Superior temporal gyrus (tissue), 1 donor: ENCODE measurements at regions not wholly inside any gene's neighbourhood (a gene's known extent, or its start where the extent isn't known, plus 50 kb on each side); places are given as distances from the start of the nearest gene placed in this dataset.
"Not testable (repeated sequence)": the region's sequence is repeated elsewhere in the genome, so short reads cannot be mapped to it uniquely, and the experiment has no call there.

ENCODE experiments used
- DNase-seq: peaks from one replicate; pipeline ENCODE4 v3.0.0-alpha.2; 2016; ENCODE audit errors: extremely low spot score

DNA sequence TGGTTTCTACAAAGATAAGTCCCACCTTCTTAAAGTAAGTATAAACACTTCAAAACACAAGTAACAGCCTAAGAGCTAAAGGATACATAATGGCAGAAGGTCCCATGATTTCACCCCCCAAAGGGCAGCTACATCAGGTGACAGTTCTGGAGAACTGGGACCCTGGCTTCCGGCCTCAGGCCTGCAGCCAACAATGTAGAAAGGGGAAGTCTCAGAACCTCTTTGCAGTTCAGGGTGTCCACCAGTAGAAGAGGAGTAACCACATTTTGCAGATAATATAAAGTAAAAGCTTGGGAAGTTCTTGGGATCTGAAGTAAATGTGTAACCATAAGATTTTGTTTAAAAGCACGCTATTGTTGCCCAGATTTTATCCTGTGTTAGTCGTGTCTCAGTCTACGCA, 267.4 kb upstream of the VLDLR start:
- no peak for DNase-seq

DNA sequence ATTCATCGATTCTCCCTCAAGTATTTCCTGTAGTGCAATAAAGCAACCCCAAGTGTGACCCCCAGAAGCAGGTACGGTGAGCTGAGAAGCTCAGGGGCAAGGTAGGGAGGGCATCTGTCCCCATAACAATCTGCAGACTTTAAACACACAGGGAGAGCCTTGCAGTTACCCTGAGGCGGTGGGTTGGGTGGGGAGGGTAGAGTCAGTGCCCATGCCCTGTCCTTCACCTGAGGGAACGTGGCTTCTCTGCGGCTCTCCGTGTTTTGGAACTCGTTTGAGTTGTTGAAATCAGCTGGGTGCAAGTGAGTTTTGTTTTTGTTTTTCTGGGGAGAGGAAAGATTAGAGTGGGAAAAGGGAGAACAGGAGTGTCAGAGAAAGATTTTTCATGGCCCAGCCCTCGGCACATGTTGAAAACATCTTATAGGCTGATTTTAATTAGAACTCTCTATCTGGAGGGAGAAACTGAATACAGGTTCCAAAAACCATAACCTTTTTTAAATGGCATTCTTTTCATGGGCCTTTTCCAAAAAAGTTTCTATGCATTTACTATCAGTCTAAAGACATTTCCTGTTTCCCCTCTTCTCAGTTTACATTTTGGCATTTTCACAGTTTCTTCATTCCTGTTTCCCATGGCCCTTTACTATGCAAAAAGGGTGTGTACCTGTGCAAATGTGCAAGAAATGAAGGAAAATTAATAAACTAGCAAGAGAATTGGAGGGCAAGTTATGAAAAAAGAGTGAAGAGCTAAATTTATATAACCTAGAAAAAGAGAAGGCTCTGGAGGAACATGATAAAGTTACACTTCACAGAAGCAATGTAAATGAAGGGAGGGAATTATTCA, 266.5 kb upstream of the VLDLR start:
- DNase-seq = no peak

DNA sequence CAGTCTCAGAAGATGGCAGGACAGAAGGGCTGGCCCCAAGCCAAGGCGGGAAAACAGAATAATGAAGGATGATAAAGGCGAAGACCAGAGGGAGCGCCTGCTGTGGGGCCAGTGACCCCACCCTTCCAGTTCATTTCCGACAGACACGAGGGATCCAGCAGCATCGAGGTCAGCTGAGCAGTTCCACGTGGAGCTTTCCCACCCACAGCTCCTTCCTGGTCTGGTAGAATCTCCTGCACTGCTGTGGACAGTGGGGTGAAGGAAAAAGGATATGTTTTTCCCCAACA, 265.9 kb upstream of the VLDLR start:
- DNase-seq = no peak

DNA sequence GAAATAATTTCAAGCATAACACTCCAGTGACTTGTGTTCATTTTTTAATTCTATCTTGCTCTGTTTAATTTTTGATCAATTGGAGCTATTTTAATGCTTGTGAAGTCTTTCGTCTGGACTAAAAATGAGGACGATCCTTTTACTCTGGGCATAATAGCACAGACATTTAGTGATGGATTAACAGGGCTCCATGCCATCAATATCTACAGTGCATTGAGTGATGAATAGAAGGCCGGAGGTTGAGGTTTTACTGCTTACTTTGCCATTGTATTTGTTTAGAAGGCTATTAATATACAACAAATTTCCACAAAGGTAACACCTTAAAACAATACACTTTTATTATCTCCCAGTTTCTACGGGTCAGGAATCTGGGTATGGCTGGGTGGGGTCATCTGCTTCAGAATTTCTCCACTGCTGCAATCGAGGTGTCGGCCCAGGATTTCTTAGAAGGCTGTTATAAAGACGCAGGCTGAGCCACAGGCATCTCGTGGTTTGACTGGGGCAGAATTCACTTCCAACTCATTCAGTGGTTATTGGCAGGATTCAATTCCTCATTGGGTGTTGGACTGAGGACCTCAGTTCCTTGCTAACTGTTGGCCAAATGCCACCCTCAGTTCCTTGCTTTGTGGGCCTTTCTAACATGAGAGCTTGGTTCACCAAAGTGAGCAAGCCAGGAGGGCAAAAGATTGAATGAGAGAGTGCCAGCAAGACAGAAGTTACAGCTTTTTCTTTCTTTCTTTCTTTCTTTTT, 265.4 kb upstream of the VLDLR start:
- DNase-seq = no peak

DNA sequence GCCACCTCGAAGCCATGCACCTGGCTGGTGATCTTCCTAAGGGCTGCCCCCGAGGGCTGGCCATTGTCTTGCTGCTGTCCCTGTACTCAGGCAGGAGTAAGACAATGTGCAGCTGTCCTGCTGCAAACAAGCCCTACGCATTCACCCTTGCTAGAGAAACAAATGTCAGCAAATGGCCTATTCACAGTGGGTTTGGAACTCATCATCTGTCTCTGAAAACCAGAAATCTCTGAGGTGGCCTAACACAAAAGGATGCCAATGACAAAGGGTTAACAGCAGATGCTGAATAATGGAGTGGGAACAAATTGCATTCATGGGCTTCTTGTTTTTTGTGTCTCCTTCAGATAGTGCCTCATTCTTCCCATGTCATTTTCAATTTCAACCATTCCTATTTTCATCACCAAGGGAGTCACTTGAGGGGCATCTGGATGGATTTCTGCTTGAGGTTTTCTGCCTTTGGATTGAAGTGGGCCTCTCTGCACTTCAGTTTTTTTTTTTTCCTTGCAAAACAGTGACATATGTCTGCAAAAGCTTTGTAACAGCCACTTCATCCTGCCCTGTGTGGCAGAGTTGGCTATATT, 261.6 kb upstream of the VLDLR start:
- no peak for DNase-seq

DNA sequence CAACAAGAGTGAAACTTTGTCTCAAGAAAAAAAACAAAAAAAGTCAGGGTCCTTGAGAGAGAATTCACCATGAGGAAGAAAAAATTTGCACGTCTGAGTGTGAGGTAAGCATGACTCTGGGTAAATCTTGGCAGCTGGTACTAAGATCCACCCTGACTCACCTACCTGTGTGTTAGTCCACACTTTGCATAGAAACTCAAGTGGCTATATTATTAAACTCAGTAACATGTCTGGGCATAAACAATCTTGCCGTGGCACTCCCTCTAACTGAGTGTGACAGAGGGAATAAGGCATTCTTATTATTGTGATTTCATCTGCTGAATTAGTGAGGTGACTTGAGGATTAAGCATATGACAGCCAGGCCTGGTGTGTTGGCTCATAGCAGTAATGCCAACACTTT, 259.4 kb upstream of the VLDLR start:
- DNase-seq = no peak

DNA sequence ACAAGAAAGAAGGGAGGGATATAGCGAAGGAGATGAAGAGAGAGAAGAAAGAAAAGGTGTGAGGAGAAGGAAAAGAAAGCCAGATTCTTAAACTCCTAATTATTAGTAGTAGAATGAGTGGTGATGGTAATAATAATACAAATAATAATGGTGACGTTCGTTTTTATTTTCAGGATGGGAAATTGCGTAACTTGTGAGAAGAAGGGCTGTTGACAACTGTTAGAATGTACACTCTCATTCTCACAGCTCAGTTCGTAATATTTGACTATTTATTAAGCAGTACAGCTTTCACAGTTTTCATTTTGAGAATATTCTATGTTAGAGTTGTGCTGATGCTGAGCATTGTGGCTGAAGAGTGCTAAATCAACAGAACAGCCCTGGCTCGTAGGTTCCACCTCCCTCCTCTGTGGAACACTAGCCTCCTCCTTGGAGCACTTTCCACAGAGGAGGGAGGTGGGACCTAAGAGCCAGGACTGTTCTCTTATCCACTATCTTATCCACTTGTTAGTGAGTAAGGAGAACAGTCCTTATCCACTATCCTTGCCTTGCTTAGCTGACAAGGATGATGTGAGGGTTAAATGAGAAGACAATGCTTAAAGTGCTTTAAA, 258.3 kb upstream of the VLDLR start:
- no peak for DNase-seq

DNA sequence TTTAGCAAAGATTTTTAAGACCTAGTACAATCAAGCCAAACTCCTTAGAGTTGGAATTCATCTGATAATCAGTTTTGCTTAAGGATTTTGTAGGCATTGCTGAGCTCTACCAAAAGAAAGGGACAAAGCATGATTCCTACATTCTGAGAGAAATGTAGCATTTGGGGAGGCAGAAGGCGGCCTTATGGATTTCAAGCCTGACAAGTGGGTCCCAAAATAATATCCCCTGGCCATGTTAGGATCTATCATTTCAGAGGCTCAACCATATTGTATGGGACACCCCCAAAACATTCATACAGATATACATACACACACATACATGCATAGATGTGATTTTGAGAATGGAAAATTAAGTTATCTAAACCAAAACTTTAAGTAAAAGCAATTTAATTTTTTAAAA, 257.8 kb upstream of the VLDLR start:
- DNase-seq = no peak

DNA sequence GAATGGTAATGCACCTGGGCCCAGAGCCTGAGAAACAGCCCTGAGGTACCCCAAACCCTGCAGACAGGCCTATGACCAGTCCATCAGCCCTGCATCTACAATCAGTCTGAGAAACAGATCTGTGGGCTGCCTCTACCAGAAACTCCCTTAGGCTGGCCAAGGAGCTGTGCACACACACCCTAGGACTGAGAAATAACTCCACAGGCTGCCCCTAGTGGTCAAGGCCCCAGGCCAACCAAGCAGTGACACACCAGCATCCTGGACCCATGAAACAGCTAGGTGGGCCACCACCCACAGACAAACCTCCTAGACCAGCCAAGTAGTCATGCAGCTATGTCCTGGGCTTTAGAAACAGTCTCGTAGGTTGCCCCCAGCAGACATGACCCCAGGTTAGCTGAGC, 253.6 kb upstream of the VLDLR start:
- DNase-seq = no peak

DNA sequence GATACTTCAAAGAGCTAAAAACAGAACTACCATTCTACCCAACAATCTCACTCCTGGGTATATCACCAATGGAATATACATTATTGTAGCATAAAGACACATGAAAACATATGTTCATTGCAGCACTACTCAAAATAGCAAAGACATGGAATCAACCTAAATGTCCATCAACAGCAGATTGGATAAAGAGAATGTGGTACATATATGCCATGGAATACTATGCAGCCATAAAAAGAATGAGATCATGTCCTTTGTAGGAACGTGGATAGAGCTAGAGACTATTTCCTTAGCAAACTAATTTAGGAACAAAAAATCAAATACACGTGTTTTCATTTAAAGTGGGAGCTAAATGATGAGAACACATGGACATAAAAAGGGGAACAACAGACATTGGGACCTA, 247.9 kb upstream of the VLDLR start:
- DNase-seq = no peak

DNA sequence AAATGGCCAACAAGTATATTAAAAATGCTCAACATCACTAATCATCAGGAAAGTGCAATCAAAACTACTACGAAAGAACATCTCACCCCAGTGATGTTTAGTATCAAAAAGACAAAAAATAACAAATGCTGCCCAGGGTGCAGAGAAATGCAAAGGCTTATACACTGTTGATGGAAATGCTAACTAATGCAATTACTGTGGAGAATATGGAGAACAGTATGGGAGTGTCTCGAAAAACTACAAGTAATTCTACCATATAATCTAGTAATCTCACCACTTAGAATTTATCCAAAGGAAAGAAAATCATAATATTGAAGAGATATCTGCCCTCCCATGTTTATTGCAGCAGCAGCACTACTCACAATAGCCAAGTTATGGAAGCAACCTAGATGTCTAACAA, 246.5 kb upstream of the VLDLR start:
- no peak for DNase-seq

DNA sequence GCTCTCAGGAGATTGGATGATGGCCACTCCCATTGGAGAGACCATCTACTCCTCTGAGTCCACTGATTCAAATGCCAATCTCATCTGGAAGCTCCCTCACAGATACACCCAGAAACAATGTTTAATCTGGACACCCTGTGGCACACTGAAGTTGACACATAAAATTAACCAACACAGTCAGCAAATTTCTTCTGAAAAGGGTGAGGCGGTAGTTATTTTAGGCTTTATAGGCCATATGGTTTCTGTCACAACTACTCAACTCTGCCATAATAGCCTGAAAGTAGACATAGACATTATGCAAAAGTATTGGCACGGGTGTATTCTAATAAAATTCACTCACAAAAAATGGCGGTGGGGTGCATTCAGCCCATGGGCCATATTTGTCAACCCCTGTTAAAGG, 244.5 kb upstream of the VLDLR start:
- DNase-seq = no peak

DNA sequence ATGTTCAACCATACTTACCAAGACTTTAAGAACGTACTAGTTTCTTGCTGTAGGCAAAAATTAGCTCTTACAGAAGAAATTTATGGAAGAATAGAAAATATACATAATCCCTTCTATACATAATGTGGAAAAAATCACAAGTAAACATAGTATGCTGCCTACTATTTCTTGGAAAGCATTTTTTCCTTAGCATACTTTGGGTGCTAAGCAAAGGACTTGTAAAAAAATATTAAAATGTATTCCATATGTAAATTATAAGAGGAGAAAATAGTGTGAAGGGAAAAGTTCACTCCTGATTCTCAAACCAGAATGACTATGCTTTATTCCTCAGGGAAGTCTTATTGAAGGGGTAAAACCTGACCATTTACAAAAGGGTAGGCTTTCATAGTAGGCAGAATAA, 243.8 kb upstream of the VLDLR start:
- no peak for DNase-seq

DNA sequence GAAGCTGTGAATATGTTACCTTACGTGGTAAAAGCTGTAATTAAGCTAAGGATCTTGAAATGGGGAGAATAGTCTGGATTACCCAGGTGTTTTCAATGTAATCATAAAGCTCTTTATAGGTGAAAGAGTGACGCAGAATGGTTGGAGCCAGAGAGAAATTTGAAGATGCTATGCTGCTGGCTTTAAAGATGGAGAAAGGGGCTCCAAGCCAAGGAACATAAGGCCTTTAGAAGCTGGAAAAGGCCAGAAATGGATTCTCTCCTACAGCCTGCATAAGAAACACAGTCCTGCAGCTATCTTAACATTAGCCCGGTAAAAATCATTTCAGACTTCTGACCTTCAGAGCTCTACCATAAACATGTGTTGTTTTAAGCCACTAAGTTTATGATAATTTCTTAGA, 243.3 kb upstream of the VLDLR start:
- DNase-seq = no peak

DNA sequence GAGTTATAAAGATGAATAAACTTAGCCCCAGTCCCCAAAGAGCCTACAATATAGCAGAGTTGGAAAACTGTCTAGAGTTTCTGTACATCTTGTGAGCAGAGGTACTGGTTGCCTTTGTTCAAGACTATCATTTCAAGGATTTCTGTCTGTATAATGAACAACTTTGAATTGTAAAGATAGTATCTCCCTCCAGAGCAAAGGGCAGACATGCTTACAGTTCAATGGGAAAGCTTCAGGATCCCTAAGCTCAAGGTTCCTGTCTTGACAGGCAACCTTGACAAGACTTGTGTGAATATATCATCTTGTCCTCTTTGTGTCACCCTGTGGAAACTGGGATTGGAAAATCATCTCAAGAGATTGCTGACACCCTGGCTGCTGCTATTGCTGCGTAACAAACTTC, 242.8 kb upstream of the VLDLR start:
- no peak for DNase-seq

DNA sequence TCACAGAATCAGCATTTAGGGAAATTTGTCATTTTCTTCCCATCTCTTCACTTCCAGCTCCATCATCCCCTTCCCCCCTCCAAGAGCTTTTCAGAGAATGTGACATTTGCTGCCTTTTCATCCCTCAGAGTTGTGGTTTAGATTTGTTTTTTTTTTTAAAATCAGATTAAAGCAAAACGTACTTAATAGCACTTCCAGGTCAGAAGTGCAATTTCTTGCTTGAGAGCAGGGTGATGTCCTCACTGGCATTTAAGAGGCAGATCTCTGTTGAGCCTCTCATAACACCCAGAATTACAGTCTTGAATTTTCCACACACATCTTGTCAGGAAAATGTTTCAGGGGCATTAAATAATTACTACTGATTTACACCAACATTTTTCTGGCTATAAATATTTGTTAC, 236.8 kb upstream of the VLDLR start:
- no peak for DNase-seq

DNA sequence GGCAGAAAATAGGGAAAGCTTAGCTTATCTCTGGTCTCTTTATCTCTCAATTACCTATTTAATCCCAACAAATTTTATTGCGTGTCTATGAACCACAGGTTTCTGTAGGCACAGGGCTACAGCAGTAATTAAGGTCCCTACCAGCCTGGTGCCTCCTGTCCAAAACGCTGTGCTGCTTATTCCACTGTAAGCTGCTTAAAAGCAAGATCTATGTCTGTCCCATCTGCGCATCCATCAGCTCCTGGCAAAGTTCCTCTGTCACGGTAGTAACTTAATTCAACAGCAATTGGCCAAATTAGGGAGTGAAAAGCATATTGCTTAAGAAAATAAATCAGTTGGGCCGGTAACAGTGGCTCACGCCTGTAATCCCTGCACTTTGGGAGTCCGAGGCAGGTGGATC, 235.8 kb upstream of the VLDLR start:
- DNase-seq = no peak

DNA sequence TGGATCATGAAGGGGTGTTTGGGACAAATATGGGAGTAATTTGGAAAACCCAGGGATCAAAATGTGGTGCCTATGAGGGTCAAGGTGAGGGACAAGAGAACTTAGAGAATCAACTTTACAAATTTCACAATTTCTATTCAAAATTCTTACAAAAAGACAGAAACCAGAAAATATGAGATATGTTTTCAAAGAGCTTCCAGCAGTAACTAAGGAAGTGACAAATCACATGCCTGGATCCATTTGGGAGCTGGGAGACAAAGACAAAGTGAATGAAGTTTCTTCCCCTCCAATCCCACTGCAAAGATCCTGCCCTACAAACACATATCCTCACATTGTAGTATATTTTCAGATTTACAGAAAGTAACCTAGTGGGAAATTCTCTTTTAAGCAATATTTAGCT, 235.0 kb upstream of the VLDLR start:
- DNase-seq = no peak

DNA sequence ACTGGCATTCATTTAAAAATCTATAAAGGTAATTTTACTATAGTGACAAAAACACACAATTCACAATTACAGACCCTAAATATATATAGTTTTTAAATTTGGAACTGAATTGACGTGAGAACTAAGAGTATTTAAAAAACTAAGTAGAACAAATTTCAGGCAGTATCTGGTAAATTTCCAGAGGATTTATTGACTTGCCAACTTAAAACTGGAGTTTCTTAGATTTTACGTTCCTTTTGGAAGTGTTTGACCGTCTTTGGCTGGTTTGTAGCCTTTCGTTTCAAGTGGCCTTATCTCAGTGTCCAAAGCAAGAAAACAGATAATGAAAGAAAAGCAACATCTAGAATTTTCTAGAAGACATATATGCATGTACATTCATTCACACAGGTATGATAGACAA, 234.4 kb upstream of the VLDLR start:
- no peak for DNase-seq

DNA sequence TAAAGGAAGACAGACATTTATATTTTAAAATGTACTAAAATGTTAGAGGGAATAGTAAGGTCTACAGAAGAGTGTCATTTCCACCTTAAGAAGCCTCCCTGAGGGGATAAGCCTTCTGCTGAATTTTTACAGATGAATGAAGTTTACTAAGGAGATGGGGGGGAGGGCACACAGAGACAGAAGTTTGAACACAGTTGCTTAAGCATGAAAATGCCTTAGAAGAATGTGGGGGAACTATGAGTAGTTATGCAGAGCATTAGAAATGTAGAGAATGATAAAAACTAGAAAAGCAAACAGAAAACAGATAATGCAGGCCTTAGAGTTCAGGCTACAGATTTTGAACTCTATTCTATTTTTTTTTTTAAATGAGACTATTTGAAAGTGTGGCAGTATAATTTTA, 232.2 kb upstream of the VLDLR start:
- no peak for DNase-seq

DNA sequence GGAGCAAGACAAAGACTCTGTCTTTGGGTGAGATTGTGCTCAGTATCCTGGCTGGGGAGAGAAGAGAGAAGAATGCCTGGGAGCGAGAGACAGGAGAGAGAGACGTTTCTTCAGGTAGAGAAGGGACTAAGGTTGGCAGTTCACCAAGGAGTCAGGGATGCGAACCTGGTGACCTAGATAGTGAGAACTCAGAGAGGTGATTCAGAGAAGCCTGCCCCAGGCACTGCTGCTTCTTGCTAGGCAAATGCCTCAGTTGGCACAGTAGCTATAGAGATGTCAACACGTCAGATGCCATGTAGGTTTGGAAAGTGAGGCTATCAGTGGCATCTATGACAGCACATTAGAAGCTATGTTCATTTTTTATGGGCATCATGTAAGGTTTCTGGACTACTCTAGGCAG, 231.6 kb upstream of the VLDLR start:
- DNase-seq = no peak

DNA sequence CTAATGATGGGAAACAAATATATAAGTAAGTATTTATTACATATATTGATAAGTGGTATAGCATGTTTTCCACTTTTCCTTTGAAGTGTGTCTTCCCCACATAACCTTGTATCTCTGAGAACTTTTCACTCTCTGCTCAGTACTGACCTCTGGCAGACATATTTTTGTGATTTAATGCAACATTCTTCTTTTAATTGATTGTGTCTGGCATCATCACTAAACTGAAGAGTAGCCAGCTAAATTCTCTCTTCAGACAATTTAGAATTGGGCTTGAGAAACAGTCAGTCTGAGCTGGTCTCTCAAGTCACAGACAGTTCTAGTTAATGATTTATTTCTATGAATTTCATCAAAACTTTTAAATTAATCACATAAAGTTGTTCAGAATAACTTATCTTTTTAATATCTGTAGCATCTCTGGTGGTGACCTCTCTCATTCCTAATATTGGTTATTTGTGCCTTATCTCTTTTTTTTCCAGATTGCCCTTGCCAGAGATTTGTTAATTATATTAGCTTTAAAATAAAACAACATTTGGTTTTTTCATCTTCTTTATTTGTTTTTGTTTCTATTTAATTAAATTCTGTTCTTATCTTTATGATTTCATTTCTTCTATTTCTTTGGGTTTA, 230.0 kb upstream of the VLDLR start:
- not testable (repeated sequence) for DNase-seq
